GM18907 (cell line): ENCODE measurements at regions not wholly inside any gene's neighbourhood (a gene's known extent, or its start where the extent isn't known, plus 50 kb on each side); places are given as distances from the start of the nearest gene placed in this dataset.
A peak's percentile ranks its signal among the peaks of the same experiment; 100 is the strongest.

Experiments used
- ATAC-seq: cut with Tn5 transposase; IDR thresholded peaks from one replicate; pipeline ENCODE4 v1.9.1; 2021; ENCODE audit warnings: mild to moderate bottlenecking, moderate library complexity; ENCODE audit not compliant: unreplicated experiment

DNA sequence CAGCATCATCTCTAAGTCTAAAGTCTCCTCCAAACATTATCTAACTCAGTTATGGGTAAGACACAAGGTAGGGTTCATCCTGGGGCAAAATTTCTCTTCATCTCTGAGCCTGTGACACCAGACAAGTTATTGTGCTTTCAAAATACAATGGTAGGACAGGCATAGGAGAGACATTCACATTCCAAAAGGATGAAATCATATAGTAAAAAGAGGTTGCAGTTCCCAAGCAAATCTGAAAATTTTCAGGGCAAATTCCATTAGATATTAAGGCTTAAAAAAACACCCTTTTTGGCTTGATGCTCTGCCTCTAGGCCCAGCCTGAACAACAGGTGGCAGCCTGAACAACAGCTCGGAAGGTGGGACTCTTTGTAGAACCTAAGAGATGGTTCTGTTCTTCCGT, 448.3 kb upstream of the SLIT2 start:
- no peak for ATAC-seq

DNA sequence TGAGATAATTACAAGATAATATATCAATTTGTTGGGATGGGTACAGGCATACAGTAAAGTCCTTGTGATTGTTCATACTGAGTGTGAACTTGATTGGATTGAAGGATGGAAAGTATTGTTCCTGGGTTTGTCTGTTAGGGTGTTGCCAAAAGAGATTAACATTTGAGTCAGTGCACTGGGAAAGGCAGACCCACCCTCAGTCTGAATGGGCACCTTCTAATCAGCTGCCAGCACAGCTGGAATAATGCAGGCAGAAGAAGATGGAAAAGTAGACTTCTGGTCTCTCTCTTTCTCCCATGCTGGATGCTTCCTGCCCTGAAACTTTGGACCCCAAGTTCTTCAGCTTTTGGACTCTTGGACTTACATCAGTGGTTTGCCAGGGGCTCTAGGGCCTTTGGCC, 457.9 kb upstream of the SLIT2 start:
- ATAC-seq, result no peak

DNA sequence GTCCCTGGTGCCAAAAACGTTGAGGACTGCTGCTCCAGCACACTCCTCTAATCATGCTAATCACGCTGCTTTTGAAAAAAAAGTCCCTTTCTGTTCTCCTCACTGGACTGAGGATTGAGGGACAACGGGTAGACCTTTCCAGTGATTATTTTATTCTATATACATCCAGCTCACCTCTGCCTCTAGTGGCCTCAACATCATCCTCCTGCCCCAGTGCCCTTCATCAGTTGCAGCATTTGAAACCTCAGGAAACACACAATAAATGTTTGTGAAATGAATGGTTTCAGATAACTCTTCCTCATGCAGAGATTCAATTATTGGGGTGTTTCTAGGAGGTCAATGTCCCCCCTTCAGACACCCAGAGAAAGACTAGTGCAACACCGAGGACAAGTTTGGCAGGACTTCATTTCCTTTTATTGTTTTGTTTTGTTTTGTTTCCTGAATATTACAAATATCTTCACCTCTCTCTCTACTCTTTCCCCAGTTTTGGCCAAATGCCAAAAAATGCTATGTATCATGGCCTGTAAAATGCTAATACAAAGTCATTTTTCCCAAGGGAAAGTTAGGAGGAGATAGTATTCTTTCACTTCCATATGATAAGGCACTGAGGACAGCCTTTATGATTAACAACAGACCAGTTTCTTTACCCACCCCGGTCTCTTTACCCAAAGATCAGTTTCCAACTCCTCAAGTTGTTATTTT, 460.1 kb upstream of the SLIT2 start:
- no peak for ATAC-seq

- no peak for ATAC-seq
Observed at GRCh38 chr4:19786616-19787015, 465.1 kb upstream of the SLIT2 start.

- ATAC-seq, result no peak
Observed at GRCh38 chr4:19783667-19784223, 468.0 kb upstream of the SLIT2 start.

- ATAC-seq, result no peak
Observed at GRCh38 chr4:19780871-19781270, 470.8 kb upstream of the SLIT2 start.

DNA sequence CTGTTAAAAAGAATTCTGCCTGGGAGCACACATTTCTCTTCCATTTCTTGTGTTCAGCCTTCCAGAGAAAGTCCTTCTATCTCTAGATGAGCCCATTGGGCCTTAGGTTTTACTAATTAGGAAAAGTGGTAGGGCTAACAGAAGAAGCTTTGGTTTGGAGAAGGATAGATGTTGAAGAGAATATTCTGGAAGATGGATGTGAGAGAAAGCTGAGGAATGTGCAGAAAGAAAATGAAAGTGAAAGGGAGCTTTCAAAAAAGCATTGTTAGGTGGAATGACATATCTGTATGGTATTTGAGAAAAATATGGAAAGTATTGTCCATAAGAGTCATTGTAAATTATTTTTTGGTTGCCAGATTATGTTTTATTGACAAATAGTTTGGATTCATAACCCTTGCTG, 474.8 kb upstream of the SLIT2 start:
- ATAC-seq, result no peak

DNA sequence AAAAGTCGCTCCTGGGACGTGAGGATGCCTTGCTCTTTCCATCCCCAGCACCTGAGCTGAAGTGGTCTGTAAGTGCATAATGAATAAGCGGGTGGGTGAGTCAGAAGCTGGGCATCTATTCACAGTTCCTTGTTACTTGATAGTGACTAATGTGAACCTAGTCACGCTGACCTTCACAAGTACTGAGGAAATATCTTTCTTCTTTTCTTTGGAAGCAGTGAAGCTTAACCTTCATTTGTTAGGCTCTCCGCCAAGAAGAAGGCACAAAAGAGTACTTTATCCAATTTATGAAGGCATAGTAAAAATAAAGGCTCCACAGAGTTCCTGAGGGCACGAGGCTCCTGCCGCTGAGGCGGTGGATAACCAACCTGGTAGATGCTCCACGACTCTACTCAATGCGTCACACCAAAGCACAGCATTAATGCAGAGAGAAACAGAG, 475.7 kb upstream of the SLIT2 start:
- ATAC-seq, result no peak

- no peak for ATAC-seq
Observed at GRCh38 chr4:19774690-19775256, 476.9 kb upstream of the SLIT2 start.

- ATAC-seq, result no peak
Observed at GRCh38 chr4:19772581-19772980, 479.1 kb upstream of the SLIT2 start.

DNA sequence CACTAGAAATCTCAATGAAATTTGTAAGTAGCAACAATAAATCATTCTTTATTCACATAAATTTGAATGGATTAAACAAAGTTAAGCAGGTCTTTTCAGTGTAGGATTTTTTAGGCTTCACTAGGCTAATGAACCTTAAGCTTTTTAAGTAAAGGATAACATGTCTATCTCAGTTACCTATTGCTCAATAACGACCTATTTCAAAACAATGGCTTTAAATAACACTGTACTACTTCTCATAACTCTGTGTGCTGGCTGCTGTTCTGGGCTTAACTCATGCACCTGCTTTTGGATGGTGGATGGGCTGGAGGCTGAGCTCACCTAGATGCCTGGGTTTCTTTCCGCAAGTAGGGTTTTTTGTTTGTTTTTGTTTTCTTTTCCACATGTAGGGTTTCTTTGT, 495.0 kb upstream of the SLIT2 start:
- no peak for ATAC-seq

DNA sequence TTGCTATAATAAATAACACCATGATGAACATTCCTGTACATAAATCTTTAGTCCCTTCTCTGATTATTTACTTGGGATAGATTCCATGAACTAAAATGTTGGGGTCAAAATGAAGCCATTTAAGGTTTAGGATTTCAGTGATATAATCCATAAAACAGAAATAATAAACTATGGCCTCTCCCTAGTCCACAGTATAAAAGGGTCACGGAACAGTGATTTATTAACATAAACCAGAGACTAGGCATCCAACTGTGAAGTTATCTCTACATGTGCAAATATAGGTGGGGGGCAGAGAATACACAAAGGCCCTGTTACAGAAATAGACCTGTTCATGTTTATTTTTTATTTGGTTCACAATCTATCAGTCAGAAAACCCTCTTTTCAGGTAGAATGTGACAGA, 499.1 kb upstream of the SLIT2 start:
- ATAC-seq, result no peak

DNA sequence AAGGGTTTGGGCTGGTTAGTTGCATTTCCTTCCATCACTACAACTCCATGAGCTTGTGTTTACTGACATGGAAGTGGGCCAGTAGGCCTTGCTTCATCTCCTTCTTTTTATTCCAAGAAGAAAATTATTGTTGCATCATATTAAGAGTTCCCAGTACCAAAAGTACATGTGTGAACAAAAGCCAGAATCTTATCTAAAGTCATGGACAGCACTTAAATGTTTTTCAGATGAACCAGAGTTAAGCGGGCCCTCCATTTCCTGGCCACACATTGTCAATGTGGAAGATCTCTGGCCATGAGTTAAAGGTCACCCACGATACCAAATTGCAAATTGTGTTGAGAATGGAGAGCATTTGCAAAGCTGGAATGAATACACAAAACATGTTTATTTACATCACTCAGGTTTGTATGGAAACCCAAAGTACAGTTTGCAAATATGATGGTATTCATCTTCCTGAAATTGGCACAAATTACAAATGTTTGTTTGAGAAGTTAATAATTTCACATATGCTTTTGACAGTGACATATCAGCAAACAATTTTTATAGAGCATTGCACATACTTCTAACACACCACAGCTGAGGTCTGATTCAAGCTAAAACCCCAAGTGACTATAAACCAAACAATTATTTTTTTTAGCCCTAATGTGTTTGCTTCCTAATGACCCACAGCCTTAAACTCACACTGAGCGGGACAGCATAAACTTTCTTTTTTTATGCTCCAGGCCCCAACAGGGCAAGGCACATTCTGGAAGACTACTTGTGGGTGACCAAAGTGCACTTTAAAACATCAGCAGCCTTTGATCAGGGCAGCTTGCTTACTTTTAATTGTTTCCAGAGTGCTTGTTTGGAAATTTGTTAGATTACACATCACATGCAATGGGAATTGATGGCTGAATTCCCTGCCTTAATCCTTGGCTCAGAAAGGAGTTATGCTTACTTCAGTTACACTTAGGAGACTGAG, 502.9 kb upstream of the SLIT2 start:
- ATAC-seq, result no peak

DNA sequence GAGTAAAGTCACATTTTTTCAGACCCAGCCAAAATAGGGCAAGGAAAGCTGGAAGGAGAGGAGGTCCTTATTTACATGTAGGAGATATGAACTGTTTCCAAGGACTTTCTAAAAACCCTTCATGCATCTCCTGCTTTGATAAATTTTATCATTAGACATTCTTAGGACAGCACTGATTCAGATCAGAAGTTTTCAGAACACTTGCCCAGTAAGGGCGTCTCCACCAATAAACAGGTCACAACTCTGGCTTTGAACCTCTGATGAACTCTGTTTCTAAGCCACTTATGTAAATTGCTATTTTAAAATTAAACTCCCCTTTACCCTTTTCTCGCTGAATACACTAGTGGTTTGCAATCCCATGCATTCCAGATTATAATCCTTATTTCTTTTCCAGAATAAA, 505.3 kb upstream of the SLIT2 start:
- ATAC-seq, result no peak

DNA sequence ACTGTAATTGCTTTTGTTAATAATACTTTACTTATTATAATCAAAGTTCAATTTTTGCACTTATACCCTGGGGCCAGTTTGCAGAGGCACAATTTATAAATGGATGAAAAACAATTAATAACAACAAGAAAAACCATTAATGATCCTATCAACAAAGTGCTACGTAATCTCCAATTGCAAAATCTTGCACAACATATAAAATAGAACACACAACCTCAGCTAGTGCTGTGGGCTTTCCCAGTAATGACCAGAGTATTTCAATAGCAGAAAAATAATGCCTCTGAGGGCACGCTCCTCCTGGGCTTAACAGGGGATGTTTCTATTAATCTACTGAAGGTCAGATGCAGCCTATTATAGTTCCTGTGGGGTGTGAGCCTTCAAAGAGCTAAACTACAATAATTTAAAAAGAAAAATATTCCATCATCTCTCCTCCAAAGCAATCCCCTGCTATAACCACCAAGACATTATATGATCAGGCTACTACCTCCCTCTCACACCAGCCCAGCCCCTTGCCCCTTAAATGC, 508.5 kb upstream of the SLIT2 start:
- no peak for ATAC-seq

DNA sequence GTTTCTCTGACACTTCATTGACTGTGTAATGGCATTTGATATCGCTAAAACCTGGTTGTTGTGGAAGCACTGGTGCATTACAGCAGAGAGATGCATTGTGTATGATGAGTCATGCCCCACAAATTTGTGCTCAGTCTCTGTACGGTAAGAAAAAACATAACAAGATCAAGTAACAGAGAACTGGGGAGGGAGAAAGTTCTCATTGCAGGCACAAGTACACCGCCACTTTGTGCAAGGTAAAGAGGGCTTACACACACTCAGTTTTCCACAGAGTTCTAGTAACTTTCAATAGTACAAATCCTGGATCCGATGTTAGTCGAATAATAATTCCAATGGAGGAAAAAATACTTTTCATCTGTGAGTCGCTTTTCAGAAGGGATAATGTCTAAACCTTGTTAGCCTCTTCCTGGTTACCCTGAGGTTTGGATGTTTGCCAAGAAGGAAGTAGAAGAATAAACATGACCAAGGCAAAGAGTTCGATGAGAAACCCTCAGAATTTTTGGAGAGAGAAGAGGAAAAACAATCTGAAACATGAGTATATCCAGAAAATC, 512.5 kb upstream of the SLIT2 start:
- ATAC-seq, result no peak

DNA sequence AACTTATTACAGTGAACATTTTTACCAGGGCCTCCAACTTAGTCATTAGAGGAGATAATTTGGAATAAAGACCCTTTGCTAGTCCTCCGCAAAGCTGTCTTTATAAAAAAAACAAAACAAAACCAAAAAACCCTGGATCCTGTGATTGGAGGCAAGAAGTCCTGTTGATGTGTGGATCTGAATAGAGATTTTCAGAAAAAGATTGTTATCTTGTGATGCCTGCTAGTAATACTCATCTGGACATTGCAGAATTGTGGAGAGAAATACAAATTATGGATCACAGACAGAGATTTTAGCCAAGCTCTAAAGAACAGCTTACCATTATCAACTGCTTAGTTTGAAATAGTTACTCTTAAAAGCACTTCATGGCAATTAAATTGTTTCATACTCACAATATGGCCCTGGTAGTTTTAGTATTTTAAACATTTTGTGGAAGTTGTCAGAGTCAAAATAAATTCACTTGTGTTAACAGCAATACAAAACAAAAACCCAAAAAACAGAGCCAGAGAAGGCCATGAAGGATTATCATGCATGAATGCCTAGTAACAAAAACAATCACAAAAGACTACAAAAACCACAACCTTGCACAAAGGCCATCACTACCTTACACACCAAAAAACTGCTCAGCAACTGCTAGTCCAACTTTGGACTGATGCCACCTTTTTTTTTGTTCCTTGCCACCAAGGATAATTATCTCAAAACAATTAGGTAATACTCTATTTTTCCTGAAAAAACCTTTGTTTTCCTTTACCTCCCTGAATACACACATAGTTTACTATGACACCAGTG, 514.5 kb upstream of the SLIT2 start:
- no peak for ATAC-seq

GRCh38 chr4:19735012-19735411, 516.7 kb upstream of the SLIT2 start:
- ATAC-seq, result no peak

GRCh38 chr4:19729886-19730651, 521.6 kb upstream of the SLIT2 start:
- peak; percentile 69 for ATAC-seq
